ENCODE measurements at regions not wholly inside any gene's neighbourhood (a gene's known extent, or its start where the extent isn't known, plus 50 kb on each side); places are given as distances from the start of the nearest gene placed in this dataset.

DNA sequence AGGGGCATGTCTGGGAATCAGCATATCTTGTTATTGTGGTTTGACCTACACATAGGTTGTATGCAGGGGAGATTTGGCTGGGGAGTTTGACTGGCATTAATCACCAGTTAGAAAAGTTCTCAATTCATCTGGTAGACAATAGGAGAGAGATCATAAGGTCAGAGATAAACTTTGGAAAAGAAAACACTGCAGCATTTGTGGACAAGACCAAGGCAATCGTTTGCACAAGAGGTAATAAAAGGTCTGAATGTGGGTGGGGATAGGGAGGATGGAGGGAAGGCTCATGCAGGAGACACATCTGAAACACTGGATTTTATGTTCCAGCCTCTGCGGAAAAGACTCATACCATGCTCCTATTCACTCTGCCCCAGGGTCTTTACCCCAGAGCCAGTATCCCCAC lies 136.9 kb downstream of the MAIP1 start:
- TF ChIP-seq CTCF (IDR thresholded peaks at IDR 0.05) (no peak), POLR2A (IDR thresholded peaks at IDR 0.05) (no peak)
